HEK293 (cell line): ENCODE measurements at regions not wholly inside any gene's neighbourhood (a gene's known extent, or its start where the extent isn't known, plus 50 kb on each side); places are given as distances from the start of the nearest gene placed in this dataset.

Source experiments
- CTCF ChIA-PET: fragments of 350-600 bp; formaldehyde crosslinking; extraction: SDS; loops from one replicate; lab custom pipeline; 2021; ENCODE audit warnings: antibody characterized with exemption; lab: Yijun Ruan, JAX
- POLR2A ChIA-PET: fragments of 300-600 bp; formaldehyde crosslinking; extraction: SDS; loops from one replicate; lab custom pipeline; 2020; ENCODE audit warnings: antibody characterized with exemption, inconsistent platforms; lab: Yijun Ruan, JAX
- H3K27ac ChIP-seq: fragments of 200-500 bp; sonication (Bioruptor generic); 2 replicates; pipeline ENCODE4 v1.5.1; 2014; ENCODE audit warnings: low read depth, low read length, control low read depth, inconsistent platforms; ENCODE audit errors: extremely low read depth
- H3K36me3 ChIP-seq, 2 experiments: fragments of 200-500 bp in 1 of 2; sonication (Bioruptor generic) in 1 of 2; 1 replicate in 1 of 2; 2 replicates in 1 of 2; pipeline ENCODE4 v1.5.1; 2014 to 2017; ENCODE audit warnings: inconsistent platforms in 2 of 2, low read length in 2 of 2; ENCODE audit not compliant: control insufficient read depth in 2 of 2, insufficient read depth in 1 of 2
- H3K4me1 ChIP-seq: fragments of 200-500 bp; sonication (Bioruptor generic); 2 replicates; pipeline ENCODE4 v1.5.1; 2014; ENCODE audit warnings: mild to moderate bottlenecking, low read length, inconsistent platforms; ENCODE audit not compliant: control insufficient read depth, insufficient read depth
- H3K4me3 ChIP-seq: 2 replicates; pipeline ENCODE4 v1.5.1; 2011; ENCODE audit warnings: low read depth, mild to moderate bottlenecking, control low read depth, low read length, moderate library complexity
- H3K9me3 ChIP-seq: fragments of 200-500 bp; sonication (Bioruptor generic); 2 replicates; pipeline ENCODE4 v1.5.1; 2014; ENCODE audit warnings: low read depth, low read length, inconsistent platforms; ENCODE audit not compliant: control insufficient read depth, insufficient read depth
- MEIS1 ChIP-seq: sonication (generic); formaldehyde crosslinking; IDR thresholded peaks from 2 replicates; pipeline ENCODE4 v1.8.1; 2022; ENCODE audit warnings: missing genetic modification reagents, mild to moderate bottlenecking, borderline replicate concordance
- MYNN ChIP-seq: fragments of 450-650 bp; formaldehyde crosslinking; IDR thresholded peaks from 2 replicates; pipeline ENCODE4 v1.5.1; 2016; ENCODE audit warnings: missing biosample characterization, missing genetic modification characterization, borderline replicate concordance
- OSR2 ChIP-seq: fragments of 450-650 bp; formaldehyde crosslinking; IDR thresholded peaks from 2 replicates; pipeline ENCODE4 v1.5.1; 2016; ENCODE audit warnings: missing biosample characterization, missing genetic modification characterization
- RBAK ChIP-seq: fragments of 450-650 bp; formaldehyde crosslinking; IDR thresholded peaks from 2 replicates; pipeline ENCODE4 v1.5.1; 2016; ENCODE audit warnings: missing biosample characterization, missing genetic modification characterization
- SP7 ChIP-seq: fragments of 450-650 bp; formaldehyde crosslinking; IDR thresholded peaks from 2 replicates; pipeline ENCODE4 v1.5.1; 2016; ENCODE audit warnings: missing biosample characterization, missing genetic modification characterization
- TCF7L2 ChIP-seq: IDR thresholded peaks from 2 replicates; pipeline ENCODE4 v1.6.1; 2011; ENCODE audit warnings: low read depth, mild to moderate bottlenecking, inconsistent platforms, low read length, moderate library complexity, borderline replicate concordance
- ZEB2 ChIP-seq: fragments of 450-650 bp; formaldehyde crosslinking; IDR thresholded peaks from 2 replicates; pipeline ENCODE4 v1.5.1; 2016; ENCODE audit warnings: missing biosample characterization, missing genetic modification characterization
- ZNF114 ChIP-seq: fragments of 450-650 bp; formaldehyde crosslinking; IDR thresholded peaks from 2 replicates; pipeline ENCODE4 v1.5.0; 2017; ENCODE audit warnings: missing biosample characterization, missing genetic modification characterization
- ZNF174 ChIP-seq: fragments of 450-650 bp; formaldehyde crosslinking; IDR thresholded peaks from 2 replicates; pipeline ENCODE4 v1.5.0; 2017; ENCODE audit warnings: missing biosample characterization, mild to moderate bottlenecking, missing genetic modification characterization
- ZNF175 ChIP-seq: fragments of 450-650 bp; formaldehyde crosslinking; IDR thresholded peaks from 2 replicates; pipeline ENCODE4 v1.5.1; 2016; ENCODE audit warnings: missing biosample characterization, missing genetic modification characterization
- ZNF214 ChIP-seq: fragments of 450-650 bp; formaldehyde crosslinking; IDR thresholded peaks from 2 replicates; pipeline ENCODE4 v1.5.1; 2017; ENCODE audit warnings: missing biosample characterization, mild to moderate bottlenecking, missing genetic modification characterization, borderline replicate concordance
- ZNF266 ChIP-seq: fragments of 450-650 bp; formaldehyde crosslinking; IDR thresholded peaks from 2 replicates; pipeline ENCODE4 v1.5.1; 2016; ENCODE audit warnings: missing biosample characterization, missing genetic modification characterization, low read depth
- ZNF274 ChIP-seq, 2 experiments: fragments of 200-500 bp in 1 of 2; fragments of 450-650 bp in 1 of 2; sonication (Bioruptor generic) in 1 of 2; formaldehyde crosslinking in 1 of 2; IDR thresholded peaks; 2 replicates each; pipeline versions ENCODE4 v1.5.1 to v1.6.1; 2014 to 2016; ENCODE audit warnings: borderline replicate concordance in 1 of 2, inconsistent platforms in 1 of 2, low read length in 1 of 2, missing biosample characterization in 1 of 2, missing genetic modification characterization in 1 of 2
- ZNF433 ChIP-seq: fragments of 450-650 bp; formaldehyde crosslinking; IDR thresholded peaks from 2 replicates; pipeline ENCODE4 v1.5.1; 2016; ENCODE audit warnings: missing biosample characterization, missing genetic modification characterization, low read depth
- ZNF585B ChIP-seq: fragments of 450-650 bp; formaldehyde crosslinking; IDR thresholded peaks from 2 replicates; pipeline ENCODE4 v1.5.1; 2016; ENCODE audit warnings: missing biosample characterization, missing genetic modification characterization
- ZNF621 ChIP-seq: fragments of 450-650 bp; formaldehyde crosslinking; IDR thresholded peaks from 2 replicates; pipeline ENCODE4 v1.5.1; 2017; ENCODE audit warnings: missing biosample characterization, missing genetic modification characterization
- ZNF660 ChIP-seq: fragments of 450-650 bp; IDR thresholded peaks from 2 replicates; pipeline ENCODE4 v1.5.1; 2018; ENCODE audit warnings: missing biosample characterization, mild to moderate bottlenecking, missing genetic modification characterization
- ZNF76 ChIP-seq: fragments of 450-650 bp; formaldehyde crosslinking; IDR thresholded peaks from 2 replicates; pipeline ENCODE4; 2016; ENCODE audit warnings: low read depth, missing biosample characterization, missing genetic modification characterization, borderline replicate concordance
- ZSCAN16 ChIP-seq: fragments of 450-650 bp; formaldehyde crosslinking; IDR thresholded peaks from 2 replicates; pipeline ENCODE4 v1.5.1; 2016; ENCODE audit warnings: missing biosample characterization, missing genetic modification characterization
- TF ChIP-seq, protein P1 (sequence below): fragments of 450-650 bp; formaldehyde crosslinking; IDR thresholded peaks from 2 replicates; pipeline ENCODE4 v1.5.1; 2016; ENCODE audit warnings: missing biosample characterization, missing genetic modification characterization
- TF ChIP-seq, protein P2 (sequence below): fragments of 450-650 bp; formaldehyde crosslinking; IDR thresholded peaks from 2 replicates; pipeline ENCODE4 v1.5.1; 2017; ENCODE audit warnings: missing biosample characterization, missing genetic modification characterization
- TF ChIP-seq, protein P3 (sequence below): fragments of 450-650 bp; formaldehyde crosslinking; IDR thresholded peaks from 2 replicates; pipeline ENCODE4 v1.5.1; 2016; ENCODE audit warnings: missing biosample characterization, missing genetic modification characterization

- no peak overlapping the region for H3K4me3 ChIP-seq
- H3K4me1 ChIP-seq = no peaks in the 10 kb centered on the region
- no peaks in the 10 kb centered on the region for H3K9me3 ChIP-seq
- H3K27ac ChIP-seq = no peak overlapping the region
- TF ChIP-seq, protein P1, sequence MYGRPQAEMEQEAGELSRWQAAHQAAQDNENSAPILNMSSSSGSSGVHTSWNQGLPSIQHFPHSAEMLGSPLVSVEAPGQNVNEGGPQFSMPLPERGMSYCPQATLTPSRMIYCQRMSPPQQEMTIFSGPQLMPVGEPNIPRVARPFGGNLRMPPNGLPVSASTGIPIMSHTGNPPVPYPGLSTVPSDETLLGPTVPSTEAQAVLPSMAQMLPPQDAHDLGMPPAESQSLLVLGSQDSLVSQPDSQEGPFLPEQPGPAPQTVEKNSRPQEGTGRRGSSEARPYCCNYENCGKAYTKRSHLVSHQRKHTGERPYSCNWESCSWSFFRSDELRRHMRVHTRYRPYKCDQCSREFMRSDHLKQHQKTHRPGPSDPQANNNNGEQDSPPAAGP = no peak
- no peak for TF ChIP-seq ZNF433 (tag by site-specific recombination)
- no peak for TF ChIP-seq ZEB2 (tag by site-specific recombination)
- TF ChIP-seq OSR2 (tag by site-specific recombination) = no peak
- TF ChIP-seq ZNF274 (IDR thresholded peaks at IDR 0.05; ENCODE audit: low read length) = no peak
- no peak for TF ChIP-seq ZNF274 (tag by site-specific recombination; IDR thresholded peaks at IDR 0.05; ENCODE audit: borderline replicate concordance)
- TF ChIP-seq ZNF175 = no peak
- no peak for TF ChIP-seq SP7 (tag by site-specific recombination)
- TF ChIP-seq MEIS1 = no peak
- TF ChIP-seq ZNF214 (tag by site-specific recombination) = no peak
- TF ChIP-seq ZNF174 (tag by site-specific recombination) = no peak
- TF ChIP-seq ZNF266 (tag by site-specific recombination) = no peak
- TF ChIP-seq, all 188 proteins: peak for 0
- ChIA-PET CTCF (interaction anchor here (1.0 kb wide), 1 partner anchor 52 kb away, joined by 3 read pairs; no protein-coding TSS in a partner anchor), POLR2A (no interaction called here)
- H3K36me3 ChIP-seq = no peaks in the 10 kb centered on the region
Observed at GRCh38 chr6:54613596-54613995, 233.0 kb upstream of the FAM83B start.

- ChIA-PET POLR2A (no interaction called here), CTCF (no interaction called here)
- Histone ChIP-seq H3K36me3 (no peaks in the 10 kb centered on the region), H3K4me1 (no peaks in the 10 kb centered on the region), H3K27ac (no peak overlapping the region), H3K4me3 (no peak overlapping the region), H3K9me3 (no peaks in the 10 kb centered on the region)
- TF ChIP-seq TCF7L2 (no peak), RBAK (tag by site-specific recombination) (no peak), ZNF114 (tag by site-specific recombination) (no peak), ZSCAN16 (tag by site-specific recombination) (no peak), ZNF660 (tag by site-specific recombination) (no peak), ZNF621 (tag by site-specific recombination) (no peak), ZNF76 (tag by site-specific recombination) (no peak), MYNN (no peak), ZNF585B (tag by site-specific recombination) (no peak)
- TF ChIP-seq, protein P2, sequence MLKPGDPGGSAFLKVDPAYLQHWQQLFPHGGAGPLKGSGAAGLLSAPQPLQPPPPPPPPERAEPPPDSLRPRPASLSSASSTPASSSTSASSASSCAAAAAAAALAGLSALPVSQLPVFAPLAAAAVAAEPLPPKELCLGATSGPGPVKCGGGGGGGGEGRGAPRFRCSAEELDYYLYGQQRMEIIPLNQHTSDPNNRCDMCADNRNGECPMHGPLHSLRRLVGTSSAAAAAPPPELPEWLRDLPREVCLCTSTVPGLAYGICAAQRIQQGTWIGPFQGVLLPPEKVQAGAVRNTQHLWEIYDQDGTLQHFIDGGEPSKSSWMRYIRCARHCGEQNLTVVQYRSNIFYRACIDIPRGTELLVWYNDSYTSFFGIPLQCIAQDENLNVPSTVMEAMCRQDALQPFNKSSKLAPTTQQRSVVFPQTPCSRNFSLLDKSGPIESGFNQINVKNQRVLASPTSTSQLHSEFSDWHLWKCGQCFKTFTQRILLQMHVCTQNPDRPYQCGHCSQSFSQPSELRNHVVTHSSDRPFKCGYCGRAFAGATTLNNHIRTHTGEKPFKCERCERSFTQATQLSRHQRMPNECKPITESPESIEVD = no peak
- TF ChIP-seq, protein P3, sequence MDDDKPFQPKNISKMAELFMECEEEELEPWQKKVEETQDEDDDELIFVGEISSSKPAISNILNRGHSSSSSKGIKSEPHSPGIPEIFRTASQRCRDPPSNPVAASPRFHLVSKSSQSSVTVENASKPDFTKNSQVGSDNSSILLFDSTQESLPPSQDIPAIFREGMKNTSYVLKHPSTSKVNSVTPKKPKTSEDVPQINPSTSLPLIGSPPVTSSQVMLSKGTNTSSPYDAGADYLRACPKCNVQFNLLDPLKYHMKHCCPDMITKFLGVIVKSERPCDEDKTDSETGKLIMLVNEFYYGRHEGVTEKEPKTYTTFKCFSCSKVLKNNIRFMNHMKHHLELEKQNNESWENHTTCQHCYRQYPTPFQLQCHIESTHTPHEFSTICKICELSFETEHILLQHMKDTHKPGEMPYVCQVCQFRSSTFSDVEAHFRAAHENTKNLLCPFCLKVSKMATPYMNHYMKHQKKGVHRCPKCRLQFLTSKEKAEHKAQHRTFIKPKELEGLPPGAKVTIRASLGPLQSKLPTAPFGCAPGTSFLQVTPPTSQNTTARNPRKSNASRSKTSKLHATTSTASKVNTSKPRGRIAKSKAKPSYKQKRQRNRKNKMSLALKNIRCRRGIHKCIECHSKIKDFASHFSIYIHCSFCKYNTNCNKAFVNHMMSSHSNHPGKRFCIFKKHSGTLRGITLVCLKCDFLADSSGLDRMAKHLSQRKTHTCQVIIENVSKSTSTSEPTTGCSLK (tag by site-specific recombination) = no peak
Observed at GRCh38 chr6:54614499-54615195, 231.9 kb upstream of the FAM83B start.
